ENCODE measurements at regions not wholly inside any gene's neighbourhood (a gene's known extent, or its start where the extent isn't known, plus 50 kb on each side); places are given as distances from the start of the nearest gene placed in this dataset.
"Not testable (repeated sequence)": the region's sequence is repeated elsewhere in the genome, so short reads cannot be mapped to it uniquely, and the experiment has no call there.

DNA sequence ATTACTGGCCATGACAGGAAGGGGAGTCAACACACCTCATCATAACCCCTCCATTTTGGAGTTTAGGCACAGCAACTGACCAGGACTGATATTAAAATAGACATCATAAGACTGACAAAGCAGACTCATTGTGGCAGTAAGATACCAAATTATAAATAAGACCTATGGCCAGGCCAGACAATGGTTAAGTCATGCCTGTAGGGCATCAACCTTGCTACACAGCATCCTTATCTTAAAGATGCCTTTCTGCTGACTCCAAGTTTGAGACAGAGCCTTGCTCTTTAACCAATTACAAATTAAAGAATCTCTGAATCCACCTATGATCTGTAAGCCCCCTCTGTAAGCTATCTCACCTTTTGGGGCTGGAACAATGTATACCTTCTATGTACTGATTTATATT lies 65.5 kb downstream of the VCX2 start:
- DNase-seq (ENCODE audit: low read depth in 2 of 2) = no peak

DNA sequence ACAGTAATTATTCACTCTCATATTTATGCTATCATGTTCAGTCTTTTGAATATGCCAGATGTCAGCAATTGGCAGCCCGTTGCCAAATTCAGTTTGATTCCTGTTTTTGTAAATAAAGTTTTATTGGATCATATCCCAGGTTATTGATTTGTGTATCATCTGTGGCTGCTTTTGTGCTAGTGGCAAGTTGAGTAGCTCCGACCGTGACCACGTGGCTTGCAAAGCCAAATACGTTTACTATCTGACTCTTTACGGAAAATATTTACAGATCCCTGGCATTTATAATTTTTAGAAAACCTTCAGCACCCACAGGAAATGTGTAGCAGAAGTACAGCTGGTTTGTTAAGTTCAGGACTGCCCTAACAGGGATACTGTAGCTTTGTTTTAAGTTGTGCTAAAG lies 67.4 kb downstream of the VCX2 start:
- DNase-seq (ENCODE audit: low read depth in 2 of 2) = no peak

DNA sequence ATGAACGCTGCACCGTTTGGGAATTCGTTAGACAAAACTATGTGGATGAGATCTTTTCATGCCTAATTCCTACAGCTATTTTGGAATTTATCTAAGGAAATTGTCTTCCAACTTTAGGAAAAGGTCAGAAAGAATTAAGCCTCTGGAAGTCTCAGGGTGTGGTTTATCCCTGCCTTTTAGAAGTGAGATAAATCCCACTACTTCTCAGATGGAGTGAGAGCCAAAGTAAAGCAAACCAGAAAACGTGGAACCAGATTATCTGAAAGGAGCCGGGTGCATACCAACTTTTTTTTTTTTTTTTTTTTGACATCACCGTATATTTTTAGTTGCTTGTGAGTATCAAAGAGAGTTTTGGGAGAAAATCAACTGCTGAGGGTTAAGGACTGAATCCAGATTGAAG lies 79.6 kb downstream of the VCX2 start:
- no peak for DNase-seq (ENCODE audit: low read depth in 2 of 2)

DNA sequence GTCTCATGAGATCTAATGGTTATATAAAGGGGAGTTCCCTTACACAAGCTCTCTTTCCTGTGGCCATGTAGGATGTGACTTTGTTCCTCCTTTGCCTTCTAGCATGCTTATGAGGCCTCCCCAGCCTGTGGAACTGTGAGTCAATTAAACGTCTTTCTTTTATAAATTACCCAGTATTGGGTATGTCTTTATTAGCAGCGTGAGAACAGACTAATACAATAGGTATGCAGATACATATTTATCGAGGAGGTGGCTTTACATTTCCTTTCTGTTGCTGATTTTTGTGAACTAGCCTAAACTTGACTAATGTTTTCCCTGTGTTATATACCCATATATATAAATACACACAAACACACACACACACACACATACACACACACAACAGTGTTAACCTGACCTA lies 80.2 kb downstream of the VCX2 start:
- no peak for DNase-seq (ENCODE audit: low read depth in 2 of 2)

DNA sequence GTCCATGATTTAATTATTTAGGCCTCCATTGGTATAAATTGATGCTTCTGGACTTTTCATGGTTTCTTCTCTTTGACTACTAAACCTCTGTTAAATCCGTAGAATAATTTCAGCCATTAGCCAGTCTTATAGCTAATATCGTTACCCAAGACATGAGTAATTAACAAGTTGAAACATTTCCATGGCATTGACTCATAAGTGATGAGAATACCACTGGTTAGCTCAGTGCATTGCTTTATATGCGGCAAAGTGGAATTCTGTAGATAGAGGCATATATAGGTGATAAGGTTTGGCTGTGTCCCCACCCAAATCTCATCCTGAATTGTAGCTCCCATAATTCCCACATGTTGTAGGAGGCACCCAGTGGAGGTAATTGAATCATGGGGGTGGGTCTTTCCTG lies 80.6 kb downstream of the VCX2 start:
- DNase-seq (ENCODE audit: low read depth in 2 of 2) = no peak

DNA sequence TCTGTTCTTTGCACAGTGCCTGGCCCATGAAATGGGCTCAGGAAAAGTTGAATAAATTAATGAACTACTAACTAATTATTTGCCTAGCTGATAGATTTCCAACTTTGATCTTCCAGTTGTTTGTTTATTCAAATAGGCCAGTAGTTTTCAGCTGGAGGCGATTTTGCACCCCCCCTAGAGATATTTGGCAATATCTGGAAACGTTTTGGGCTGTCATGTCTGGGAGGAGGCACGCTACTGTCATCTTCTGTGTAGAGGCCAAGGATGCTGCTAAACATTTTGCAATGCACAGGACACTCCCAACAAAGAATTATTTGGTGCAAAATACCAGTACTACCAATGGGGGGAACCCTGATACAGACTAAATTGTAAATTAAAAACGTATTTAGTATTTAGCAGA lies 81.9 kb downstream of the VCX2 start:
- DNase-seq (ENCODE audit: low read depth in 2 of 2) = no peak

DNA sequence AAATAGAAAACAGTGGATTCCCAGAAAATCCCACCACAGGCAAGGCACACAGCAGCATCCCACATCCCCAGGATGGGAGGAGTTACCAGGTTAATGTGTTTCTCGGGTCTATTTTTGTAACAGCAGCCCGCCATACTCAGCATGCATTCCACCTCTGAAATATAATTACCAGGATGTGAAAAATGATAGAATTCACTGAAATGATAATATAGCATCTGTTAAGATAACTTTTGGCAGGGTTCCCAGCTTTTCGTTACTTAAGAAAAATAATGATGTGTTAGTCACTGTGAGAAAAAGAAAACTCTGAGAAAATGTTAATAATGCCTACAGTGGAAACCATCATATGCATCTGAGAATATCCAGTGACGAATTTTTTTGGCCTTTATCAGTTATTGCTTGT lies 87.1 kb downstream of the VCX2 start:
- peak; percentile 37 to 47 for DNase-seq (ENCODE audit: low read depth in 2 of 2)

DNA sequence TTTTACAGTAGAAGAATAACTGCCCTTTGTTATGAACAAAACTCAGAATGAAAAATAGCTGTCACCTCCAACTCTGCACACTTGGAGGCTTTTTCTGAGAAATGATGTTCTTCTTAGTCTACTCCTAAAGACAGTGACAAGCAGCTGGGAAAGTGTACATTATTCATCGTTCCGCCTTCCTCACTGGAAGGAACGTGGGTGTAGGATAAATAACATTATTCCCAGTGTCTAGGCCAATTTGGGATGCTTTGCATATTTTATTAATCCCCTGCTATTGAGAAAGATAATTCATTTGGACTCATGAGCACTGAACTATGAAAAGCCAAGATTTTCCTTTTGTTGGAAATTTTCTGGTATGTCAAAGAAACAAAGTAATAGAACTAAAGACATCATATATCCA lies 87.8 kb downstream of the VCX2 start:
- DNase-seq (ENCODE audit: low read depth in 2 of 2) = no peak

DNA sequence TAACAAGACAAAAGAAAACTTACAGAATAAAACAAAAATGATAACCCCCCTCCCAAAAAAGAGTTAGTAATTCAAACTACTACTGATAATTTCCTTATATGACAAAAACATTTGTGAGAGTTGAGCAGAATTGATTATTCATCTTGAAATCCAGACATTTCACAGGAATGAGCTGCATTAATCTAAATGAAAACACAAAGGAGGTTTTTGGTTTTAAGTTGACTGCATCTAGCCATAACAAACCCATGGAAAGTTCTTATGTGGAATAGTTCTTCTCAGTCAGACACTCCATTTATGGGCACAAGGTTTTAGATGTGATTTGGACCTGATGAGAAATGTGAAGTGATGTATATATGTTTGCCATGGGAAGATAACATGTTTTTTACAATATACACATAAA lies 95.4 kb downstream of the VCX2 start:
- no peak for DNase-seq (ENCODE audit: low read depth in 2 of 2)

DNA sequence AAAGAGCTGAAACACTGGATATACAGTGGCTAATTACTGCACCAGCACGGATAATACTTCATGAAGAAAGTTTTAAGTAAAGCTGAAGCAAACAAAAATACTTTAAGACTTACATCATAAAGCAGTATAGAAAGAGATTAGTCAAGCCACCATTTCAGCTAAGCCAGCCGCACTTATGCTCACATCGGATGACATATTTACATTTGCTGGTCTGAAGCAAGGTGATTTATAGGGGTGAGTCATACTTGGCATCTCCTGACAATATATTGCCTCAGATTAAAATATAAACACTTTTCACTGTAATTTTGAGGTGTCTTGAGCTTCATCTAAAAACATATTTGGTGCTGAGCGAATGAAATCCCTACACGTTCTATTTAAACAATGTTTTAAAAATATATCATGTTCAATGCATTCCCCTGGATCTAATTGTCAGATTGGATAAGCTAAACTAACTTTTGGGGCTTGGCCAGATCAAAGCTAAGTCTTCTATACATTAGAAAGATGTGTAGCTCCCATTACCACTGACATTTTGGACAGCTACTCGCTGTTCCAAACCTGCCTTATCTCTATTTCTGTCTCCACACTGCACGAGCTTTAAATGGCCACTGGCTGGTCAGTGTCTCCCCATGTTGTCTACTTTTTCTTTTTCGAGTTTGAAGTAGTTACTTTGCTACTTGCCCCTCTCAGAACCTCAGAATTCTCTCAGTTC lies 103.2 kb downstream of the VCX2 start:
- peak; percentile 51 to 52 for DNase-seq (ENCODE audit: low read depth in 2 of 2)

DNA sequence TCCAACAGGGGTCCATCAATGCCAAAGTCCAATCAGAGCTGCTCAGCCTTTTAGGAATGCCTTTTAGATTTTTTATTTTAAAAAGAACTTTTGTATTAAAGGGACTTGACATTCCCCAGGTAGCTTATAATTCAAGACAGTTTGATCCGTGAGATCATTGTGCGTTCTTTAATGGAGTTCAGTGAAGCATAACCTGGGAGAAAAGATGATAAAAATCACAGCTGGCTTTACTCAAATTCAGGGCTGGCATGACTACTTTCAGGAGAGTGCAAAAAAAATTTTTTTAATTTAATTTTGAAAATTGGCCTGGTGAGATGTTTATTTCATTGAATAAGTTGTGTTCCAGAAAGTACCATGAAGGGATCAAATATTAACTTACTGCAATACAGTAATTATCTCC lies 118.2 kb downstream of the VCX2 start:
- DNase-seq (ENCODE audit: low read depth in 2 of 2) = no peak

DNA sequence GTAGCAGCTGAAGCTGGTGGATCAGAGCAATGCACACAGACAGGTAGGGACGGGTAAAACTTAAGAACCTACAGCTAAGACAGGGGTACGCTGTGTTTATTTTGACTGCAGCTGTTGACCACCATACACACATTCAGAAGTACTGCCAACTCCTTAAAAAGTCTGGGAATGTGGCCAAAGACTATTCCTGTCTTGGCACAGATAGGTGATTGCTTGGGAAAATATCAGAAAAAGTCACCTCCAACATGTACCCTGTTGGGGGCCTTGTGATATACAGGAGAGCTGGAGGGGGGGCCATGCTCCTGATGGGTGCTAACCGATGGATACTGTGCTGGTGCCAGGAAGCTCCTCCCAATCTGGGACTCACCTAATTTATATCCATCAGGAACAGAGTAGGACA lies 121.2 kb downstream of the VCX2 start:
- DNase-seq (ENCODE audit: low read depth in 2 of 2) = no peak

DNA sequence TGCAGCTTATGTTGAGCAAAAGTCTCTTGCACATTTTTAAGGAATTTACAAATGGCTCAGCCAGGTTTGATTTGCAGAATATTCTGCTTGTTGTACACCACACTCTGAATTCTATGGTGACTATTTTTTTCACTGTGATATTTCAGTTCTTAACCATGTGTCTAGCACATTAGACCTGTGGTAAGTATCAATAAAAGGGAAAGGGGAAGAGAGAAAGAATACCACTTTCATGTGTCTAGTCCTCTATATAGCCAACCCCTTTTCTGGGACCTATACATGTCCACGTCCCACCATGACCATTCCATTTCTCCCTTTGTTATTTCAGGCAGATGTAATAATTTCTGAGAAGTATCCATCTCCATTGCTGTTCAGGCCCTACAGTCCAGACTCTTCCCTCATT lies 121.3 kb upstream of the PNPLA4 start:
- no peak for DNase-seq (ENCODE audit: low read depth in 2 of 2)

DNA sequence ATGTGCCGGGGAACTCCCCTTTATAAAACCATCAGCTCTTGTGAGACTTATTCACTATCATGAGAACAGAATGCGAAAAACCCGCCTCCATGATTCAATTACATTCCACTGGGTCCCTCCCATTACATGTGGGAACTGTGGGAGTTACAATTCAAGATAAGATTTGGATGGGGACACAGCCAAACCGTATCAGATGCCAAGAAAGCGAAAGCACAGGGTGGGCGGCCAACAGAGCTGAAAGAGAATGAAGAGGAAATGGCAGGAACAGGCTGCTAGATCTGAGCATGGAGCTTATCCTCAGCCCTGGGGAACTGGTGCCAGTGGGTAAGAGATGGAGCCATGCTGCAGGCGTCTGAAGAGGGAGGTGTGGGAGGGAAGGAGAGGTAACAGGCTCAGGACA lies 117.7 kb upstream of the PNPLA4 start:
- DNase-seq (ENCODE audit: low read depth in 2 of 2) = no peak

DNA sequence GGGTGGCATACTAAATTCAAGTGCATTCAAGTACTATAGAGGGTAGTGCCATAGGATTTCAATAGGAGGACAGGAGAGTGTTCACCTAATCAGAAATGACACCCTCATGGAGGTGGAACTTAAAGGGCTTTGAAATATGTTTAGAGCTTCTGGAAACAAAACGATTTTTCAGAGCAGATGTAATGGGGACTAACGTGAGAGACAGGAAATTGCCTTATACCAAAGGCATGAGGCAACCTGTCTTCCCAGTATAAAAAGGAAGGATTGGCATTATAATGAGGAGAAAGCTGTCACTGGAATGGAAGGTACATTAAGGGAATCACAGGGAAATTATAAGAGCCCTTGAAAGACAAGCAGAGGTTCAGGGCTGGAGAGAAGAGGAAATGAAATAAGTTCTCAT lies 116.3 kb upstream of the PNPLA4 start:
- no peak for DNase-seq (ENCODE audit: low read depth in 2 of 2)

DNA sequence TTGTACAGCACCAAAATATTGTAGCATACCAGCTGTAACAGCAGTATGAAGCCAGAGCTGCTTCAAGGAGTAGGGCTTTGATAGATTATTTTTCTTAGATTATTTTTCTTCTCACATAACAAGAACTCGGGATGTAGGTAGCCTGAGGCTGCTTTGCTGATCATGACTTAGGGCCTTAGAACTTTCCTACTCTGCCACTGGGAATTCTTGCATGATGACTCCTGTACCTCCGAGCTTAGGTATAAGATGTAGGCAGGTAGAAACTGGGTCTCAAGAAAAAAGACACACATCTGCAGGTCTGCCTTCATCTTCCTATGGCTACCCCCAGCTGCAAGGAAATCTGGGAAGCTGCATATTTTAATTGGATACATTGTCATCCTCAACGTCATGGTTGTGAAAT lies 115.9 kb upstream of the PNPLA4 start:
- no peak for DNase-seq (ENCODE audit: low read depth in 2 of 2)

DNA sequence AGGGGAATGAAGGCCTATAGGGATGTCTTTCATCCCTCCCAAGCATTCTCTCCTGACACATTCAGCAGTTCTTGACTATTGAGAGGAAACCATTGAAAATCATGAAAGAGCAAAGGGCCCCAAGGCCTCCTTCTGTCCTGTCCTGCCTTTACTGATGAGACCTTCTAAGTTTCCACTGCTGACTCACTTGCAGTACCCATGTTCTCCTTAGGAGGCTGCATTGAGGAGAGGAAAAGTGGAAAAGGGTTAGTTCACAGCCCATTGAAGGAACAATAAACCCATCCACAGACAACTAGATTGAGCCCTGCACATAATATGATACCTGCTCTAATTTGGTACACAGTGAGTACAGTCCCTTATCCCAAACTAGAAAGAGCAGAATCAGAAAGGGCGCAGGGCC lies 115.1 kb upstream of the PNPLA4 start:
- no peak for DNase-seq (ENCODE audit: low read depth in 2 of 2)

DNA sequence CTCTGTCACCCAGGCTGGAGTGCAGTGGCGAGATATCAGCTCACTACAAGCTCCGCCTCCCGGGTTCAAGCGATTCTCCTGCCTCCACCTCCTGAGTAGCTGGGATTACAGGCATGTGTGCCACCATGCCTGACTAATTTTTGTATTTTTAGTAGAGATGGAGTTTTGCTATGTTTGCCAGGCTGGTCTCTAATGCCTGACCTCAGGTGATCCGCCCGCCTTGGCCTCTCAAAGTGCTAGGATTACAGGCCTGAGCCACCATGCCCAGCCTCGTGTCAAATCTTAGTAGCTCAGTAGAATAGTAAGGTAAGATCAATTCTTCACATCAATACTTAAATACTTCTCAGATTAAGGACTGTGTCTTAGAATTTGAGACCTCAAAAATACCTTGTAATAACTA lies 112.5 kb upstream of the PNPLA4 start:
- not testable (repeated sequence) for DNase-seq (ENCODE audit: low read depth in 2 of 2)

DNA sequence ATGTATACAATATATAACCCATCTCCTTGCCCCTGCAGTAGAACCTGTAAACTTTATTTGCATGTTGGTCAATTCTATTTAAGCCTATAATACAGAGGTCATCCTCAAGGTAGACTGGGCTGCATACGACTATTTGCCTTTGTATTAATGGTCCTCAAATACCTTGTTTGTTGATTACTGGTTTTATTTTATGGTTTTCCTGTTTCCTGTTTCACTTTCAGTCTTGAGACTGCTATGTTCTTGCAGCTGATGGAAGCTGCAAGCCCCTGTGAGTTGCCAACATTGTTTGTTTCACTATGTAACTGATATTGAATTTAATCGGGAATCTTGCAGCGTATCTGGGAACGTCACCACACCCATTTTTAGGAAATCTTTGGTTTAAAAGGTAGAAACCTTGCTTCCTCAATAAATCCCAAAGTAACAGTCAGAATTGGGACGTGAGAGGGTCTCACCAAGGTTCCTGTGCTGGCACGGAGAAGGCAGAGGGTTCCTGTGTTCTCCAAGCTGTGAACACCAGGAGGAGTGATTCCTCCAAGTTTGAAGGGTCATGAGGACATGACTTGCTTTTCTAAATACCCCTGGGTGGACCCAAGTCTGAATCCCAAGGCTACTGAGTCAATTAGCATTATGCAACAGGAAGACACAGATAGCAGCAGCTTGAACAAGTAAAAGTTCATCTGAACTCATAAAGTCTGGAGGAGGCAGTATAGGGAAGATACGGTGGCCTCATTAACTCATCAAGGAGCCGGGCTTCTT lies 110.6 kb upstream of the PNPLA4 start:
- no peak for DNase-seq (ENCODE audit: low read depth in 2 of 2)

DNA sequence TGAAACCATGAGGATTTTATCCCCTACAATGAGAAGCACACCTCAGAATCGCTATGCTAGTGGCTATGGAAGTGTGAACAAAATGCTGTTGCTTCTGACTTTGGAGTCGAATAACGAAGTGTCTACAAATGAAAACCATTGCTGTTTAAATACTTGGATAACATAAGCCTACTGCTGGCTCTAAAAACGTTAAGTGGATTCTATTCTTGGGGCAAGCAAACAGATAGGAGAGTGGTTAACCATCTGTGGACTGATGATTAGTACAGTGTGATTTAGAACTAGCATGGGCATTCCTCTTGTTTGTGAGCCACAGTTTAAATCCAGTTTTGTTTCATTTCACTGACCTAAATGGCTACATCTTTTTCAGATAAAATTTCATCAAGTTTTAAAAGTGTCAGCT lies 109.7 kb upstream of the PNPLA4 start:
- DNase-seq (ENCODE audit: low read depth in 2 of 2) = no peak

DNA sequence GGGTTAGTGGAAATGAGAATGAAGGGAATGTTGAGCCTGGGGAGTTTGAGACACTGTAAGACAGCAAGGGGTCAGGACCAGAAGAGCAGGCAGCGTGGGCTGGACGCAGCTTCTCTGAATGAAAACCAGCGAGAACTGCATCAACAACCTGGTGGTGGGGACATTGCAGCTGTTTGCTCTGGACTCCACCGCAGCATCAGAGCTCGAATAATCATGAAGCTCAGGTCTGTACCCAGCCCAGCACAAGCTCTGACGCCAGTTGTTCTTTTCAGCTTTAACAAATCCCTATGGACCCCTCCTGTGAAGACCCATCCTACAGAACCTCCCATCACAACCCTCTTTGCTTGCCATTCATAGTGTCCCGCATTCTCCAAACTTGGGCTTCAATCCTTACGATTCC lies 106.8 kb upstream of the PNPLA4 start:
- DNase-seq (ENCODE audit: low read depth in 2 of 2) = no peak

DNA sequence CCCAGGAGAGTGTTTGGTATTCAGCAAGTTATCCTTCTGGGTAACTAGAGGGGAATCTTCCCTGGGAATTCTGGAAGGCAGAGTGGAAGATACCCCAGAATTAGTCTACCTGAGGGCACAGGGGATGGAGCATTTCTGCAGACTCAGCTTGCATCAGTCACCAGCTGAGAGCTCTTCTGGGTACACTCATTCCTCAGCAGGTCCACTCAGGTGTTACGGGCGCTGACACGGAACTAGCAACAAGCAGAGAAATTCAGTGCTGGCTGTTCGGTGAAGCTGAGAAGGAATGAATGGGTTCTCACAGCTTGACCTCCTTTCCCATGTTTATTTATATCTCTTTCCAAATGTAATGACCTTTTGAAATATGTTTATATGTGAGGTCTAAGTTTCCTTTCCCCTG lies 106.0 kb upstream of the PNPLA4 start:
- no peak for DNase-seq (ENCODE audit: low read depth in 2 of 2)

DNA sequence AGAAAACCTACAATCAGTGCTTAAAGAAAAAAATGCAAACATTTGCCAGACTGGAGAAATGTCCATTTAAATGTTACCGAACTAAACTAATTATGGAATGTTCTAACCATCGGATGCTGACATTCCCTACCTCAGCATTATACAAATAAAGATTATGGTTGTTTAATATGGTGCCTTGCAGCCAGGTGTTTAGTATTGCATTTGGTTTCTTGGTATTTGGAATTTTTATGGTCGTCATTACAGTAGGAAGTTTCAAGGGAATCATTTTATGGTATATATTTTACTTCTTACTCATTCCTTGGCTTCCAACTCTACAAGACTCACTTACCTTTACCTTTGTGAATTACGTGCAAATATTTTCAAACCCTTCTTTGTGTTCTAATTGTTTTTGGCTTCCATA lies 103.1 kb upstream of the PNPLA4 start:
- no peak for DNase-seq (ENCODE audit: low read depth in 2 of 2)

DNA sequence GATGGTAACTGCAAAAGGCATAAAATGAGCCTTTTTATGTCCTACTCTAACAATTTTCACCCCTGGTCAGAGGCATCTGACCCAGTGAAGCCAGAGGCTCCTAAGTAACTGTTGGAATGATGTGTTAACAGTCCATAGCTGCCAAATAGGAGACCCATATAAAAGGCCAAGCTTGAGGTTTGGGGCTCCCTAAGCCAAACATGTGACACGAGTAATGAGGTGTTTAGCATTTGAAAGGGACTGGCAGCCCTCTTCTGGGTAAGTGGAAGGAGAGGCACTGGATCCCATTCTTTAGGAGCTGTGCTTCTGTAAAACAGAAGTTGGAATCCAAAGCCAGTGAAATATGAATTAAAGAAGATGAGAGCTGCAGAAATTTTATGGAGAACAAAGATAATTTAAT lies 100.6 kb upstream of the PNPLA4 start:
- DNase-seq (ENCODE audit: low read depth in 2 of 2) = no peak

Data from fibroblast of skin of left quadriceps (primary cell).